Kidney (tissue), 13 donors: ENCODE measurements at regions not wholly inside any gene's neighbourhood (a gene's known extent, or its start where the extent isn't known, plus 50 kb on each side); places are given as distances from the start of the nearest gene placed in this dataset.
A peak's percentile ranks its signal among the peaks of the same experiment; 100 is the strongest.

Experiments
- DNase-seq, 5 donors: peaks; one replicate each; pipeline ENCODE4 v3.0.0-alpha.2; 2013 to 2020
- FAIRE-seq: peaks from 2 replicates; lab custom pipeline; 2012; peaks lifted over from hg19 to GRCh38; lab: Jason Lieb, UNC
- H3K27ac ChIP-seq, 2 donors: one replicate each; pipeline ENCODE4 v1.7.0; 2013; ENCODE audit warnings: low read depth in 2 of 2, low read length in 2 of 2, inconsistent platforms in 1 of 2
- H3K27me3 ChIP-seq: one replicate; pipeline ENCODE4 v1.7.1; 2013; ENCODE audit warnings: low read length, inconsistent platforms; ENCODE audit not compliant: control insufficient read depth, insufficient read depth
- H3K36me3 ChIP-seq, 3 donors: one replicate each; pipeline versions ENCODE4 v1.7.0 to v1.7.1; 2013; ENCODE audit warnings: low read length in 3 of 3, control low read depth in 1 of 3, inconsistent platforms in 1 of 3; ENCODE audit not compliant: insufficient read depth in 3 of 3, control insufficient read depth in 2 of 3
- H3K4me1 ChIP-seq, 3 donors: one replicate each; pipeline versions ENCODE4 v1.7.0 to v1.7.1; 2013; ENCODE audit warnings: low read length in 3 of 3, inconsistent platforms in 1 of 3, low read depth in 1 of 3; ENCODE audit not compliant: control insufficient read depth in 2 of 3, insufficient read depth in 2 of 3
- H3K4me3 ChIP-seq, 3 donors: one replicate each; pipeline versions ENCODE4 v1.7.0 to v1.8.1; 2013; ENCODE audit warnings: low read length in 3 of 3, control low read depth in 1 of 3, inconsistent platforms in 1 of 3
- H3K9ac ChIP-seq, 3 donors: one replicate each; pipeline versions ENCODE4 v1.7.0 to v1.7.1; 2013; ENCODE audit warnings: low read length in 3 of 3, control low read depth in 1 of 3, inconsistent platforms in 1 of 3
- H3K9me3 ChIP-seq, 3 donors: one replicate each; pipeline versions ENCODE4 v1.7.0 to v1.7.1; 2013; ENCODE audit warnings: low read length in 3 of 3, control low read depth in 1 of 3, inconsistent platforms in 1 of 3; ENCODE audit not compliant: control insufficient read depth in 2 of 3, insufficient read depth in 1 of 3
- intact Hi-C: fragments of 100-400 bp; cut with DNase I; formaldehyde crosslinking; loops from one replicate; pipeline ENCODE4 v1.11.1; 2022
- TF ChIP-seq, protein P1 (sequence below): IDR thresholded peaks from 3 replicates; pipeline ENCODE4 v1.5.1; 2012; ENCODE audit warnings: mild to moderate bottlenecking, moderate library complexity, borderline replicate concordance; ENCODE audit not compliant: insufficient read depth; ENCODE audit errors: extremely low read depth
- donor health status: control.
- donor health status: control.
- donor health status: control.
- donor health status: control.
- donor health status: control.
- donor health status: DM: yes; HTN: yes; CAD: no.
- donor health status: Normal renal cell carcinoma (clear cell type).

DNA sequence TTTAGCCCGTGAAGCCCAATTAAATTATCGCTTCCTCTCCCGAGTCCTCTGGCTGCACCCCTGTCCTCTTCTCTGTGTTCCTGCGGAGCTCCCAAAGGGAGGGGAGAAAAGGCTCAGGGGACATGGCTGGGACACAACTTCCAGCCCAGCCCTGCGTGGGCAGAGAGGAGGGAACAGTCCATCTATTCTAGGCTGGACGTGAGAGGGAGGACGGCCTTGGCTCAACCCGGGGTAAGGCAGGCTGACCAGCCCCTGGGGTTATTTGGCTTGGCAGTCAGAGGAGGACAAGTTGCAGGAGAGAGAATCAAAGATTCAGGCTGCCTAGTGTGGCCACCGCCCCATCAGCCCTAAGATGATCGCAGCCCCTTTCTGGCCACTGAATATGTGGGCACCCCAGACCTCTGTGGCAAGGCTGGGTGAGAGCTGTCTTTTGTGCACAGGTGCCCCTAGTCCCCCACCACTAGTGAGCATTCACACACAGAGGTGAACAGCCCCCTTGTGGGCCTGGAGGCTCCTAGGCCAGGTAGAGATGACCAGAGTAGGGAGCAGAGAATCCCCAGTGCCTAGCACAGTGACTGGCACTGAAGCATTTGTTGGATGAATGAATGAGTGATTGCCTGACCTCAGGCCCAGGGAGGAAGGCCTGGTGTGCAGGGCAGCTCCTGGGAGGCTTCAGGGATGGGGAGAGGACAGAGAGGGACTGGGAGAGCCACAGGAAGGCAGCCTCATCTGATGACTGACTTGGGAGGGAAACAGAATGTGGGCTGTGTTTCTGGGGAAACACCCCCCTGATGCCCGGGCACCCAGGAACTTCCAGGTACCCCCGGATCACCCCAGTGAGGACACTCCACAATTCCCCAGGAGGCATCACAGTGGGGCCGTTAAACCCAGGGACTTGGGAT is 133.9 kb downstream of the C9orf50 start:
- intact Hi-C loops = no loop called here
- Histone ChIP-seq H3K4me3 (no peak overlapping the region), H3K27ac (peak overlapping the region; percentile 99 to 100), H3K9ac (peak overlapping the region in 2 of 3 donors; percentile 68 to 81), H3K9me3 (no peaks in the 10 kb centered on the region), H3K36me3 (no peaks in the 10 kb centered on the region), H3K27me3 (no peaks in the 10 kb centered on the region), H3K4me1 (peaks cover 11 to 66% (median 61%) of the 10 kb centered on the region in 3 donors)
- TF ChIP-seq, protein P1, sequence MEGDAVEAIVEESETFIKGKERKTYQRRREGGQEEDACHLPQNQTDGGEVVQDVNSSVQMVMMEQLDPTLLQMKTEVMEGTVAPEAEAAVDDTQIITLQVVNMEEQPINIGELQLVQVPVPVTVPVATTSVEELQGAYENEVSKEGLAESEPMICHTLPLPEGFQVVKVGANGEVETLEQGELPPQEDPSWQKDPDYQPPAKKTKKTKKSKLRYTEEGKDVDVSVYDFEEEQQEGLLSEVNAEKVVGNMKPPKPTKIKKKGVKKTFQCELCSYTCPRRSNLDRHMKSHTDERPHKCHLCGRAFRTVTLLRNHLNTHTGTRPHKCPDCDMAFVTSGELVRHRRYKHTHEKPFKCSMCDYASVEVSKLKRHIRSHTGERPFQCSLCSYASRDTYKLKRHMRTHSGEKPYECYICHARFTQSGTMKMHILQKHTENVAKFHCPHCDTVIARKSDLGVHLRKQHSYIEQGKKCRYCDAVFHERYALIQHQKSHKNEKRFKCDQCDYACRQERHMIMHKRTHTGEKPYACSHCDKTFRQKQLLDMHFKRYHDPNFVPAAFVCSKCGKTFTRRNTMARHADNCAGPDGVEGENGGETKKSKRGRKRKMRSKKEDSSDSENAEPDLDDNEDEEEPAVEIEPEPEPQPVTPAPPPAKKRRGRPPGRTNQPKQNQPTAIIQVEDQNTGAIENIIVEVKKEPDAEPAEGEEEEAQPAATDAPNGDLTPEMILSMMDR = no peak
- DNase-seq (peak in 1 of 5 donors; percentile 97), FAIRE-seq (no peak)

DNA sequence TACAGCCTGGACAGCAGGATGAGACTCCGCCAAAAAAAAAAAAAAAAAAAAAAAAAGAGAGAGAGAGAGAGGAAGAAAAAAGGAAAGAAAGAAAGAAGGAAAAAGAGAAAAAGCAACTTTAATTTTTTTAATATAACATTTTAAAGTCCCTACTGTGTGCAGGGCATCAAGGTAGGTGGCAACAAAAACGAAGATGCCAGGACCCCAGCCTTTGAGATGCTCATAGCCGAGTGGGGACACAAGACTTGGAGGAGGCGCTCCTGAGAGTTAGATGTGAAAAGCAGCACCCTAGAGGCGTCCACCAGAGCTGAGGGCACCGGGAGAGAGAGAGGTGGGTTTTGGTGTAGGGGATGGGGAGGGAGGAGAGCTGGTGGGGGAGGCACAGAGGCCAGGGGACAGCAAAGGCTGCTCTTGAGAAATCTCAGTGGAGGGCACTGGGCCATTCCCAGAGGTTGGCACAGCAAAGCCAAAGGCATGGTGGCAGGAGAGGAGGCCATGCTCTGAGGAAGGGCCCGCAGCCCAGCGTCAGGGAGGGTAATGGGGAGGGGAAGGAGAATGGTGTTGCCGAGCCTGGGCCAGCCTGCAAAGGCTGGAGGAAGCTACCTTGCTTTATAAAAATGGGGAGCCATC is 135.6 kb downstream of the C9orf50 start:
- TF ChIP-seq, protein P1 = no peak
- H3K4me3 ChIP-seq = no peak overlapping the region
- no peaks in the 10 kb centered on the region for H3K9me3 ChIP-seq
- intact Hi-C loops = no loop called here
- no peaks in the 10 kb centered on the region for H3K36me3 ChIP-seq
- H3K9ac ChIP-seq = peak overlapping the region in 2 of 3 donors; percentile 38 to 81
- no peaks in the 10 kb centered on the region for H3K27me3 ChIP-seq
- FAIRE-seq = no peak
- H3K4me1 ChIP-seq = peaks cover 8 to 66% (median 60%) of the 10 kb centered on the region in 3 donors
- H3K27ac ChIP-seq = peak overlapping the region; percentile 99 to 100
- DNase-seq = no peak

DNA sequence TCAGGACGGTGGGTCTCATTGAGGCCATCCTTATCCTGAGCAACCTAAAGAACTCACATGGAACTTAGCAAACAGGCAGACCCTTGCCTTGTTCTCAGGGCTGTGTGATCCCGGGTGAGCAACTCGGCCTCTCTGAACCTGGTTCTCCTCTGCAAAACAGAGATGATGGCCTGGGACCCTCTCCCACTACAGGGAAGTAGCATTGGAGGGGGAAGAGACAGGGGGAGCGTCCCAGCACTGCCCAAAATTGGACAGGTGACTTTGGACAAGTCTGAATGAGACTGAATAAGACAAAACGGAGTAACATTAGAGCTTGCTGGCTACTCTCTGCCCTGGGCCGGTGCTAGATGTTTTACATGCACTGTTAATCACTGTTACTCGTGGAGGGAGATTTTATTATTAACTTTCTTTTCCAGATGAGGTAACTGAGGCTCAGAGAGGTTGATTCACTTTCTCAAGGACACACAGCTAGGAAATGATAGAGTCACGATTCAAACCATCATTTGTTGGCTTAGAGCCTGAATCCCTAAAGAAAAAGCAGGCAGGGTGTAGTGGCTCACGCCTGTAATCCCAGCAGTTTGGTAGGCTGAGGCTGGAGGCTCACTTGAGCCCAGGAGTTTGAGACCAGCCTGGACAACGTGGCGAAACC is 136.4 kb downstream of the C9orf50 start:
- TF ChIP-seq, protein P1 = no peak
- Histone ChIP-seq H3K9ac (peak overlapping the region in 2 of 3 donors; percentile 88 to 92), H3K27ac (peak overlapping the region; percentile 99 to 100), H3K4me1 (peaks cover 8 to 62% (median 58%) of the 10 kb centered on the region in 3 donors), H3K9me3 (no peaks in the 10 kb centered on the region), H3K36me3 (no peaks in the 10 kb centered on the region), H3K27me3 (no peaks in the 10 kb centered on the region), H3K4me3 (peak overlapping the region in 1 of 3 donors; percentile 31)
- intact Hi-C loops = no loop called here
- DNase-seq (no peak), FAIRE-seq (no peak)
